ENCODE measurements at regions not wholly inside any gene's neighbourhood (a gene's known extent, or its start where the extent isn't known, plus 50 kb on each side); places are given as distances from the start of the nearest gene placed in this dataset.
"Not testable (repeated sequence)": the region's sequence is repeated elsewhere in the genome, so short reads cannot be mapped to it uniquely, and the experiment has no call there.

- Histone ChIP-seq H3K9me1 (replicated peaks; ENCODE audit: control insufficient read depth, extremely low read depth, insufficient read depth, low read length) (no peaks in the 10 kb centered on the region), H2AFZ (ENCODE audit: low read depth, low read length) (no peak overlapping the region), H3K4me2 (ENCODE audit: insufficient read depth, low read length) (no peak overlapping the region), H3K4me1 (ENCODE audit: control insufficient read depth, extremely low read depth, insufficient read depth, low read length) (no peaks in the 10 kb centered on the region), H3K27ac (ENCODE audit: insufficient read depth, low read depth, low read length) (no peak overlapping the region), H3K36me3 (ENCODE audit: control insufficient read depth in 2 of 2, extremely low read depth in 1 of 2, insufficient read depth in 2 of 2, low read length in 2 of 2) (no peaks in the 10 kb centered on the region), H3K9ac (replicated peaks; ENCODE audit: extremely low read depth, insufficient read depth, low read length) (no peak overlapping the region), H3K4me3 (replicated peaks in 1 of 3; ENCODE audit: insufficient read depth in 1 of 3, low read depth in 1 of 3, low read length in 3 of 3) (no peak overlapping the region), H4K20me1 (replicated peaks; ENCODE audit: control insufficient read depth, extremely low read depth, insufficient read depth, low read length) (no peaks in the 10 kb centered on the region), H3K9me3 (replicated peaks; ENCODE audit: control insufficient read depth, insufficient read depth, low read length) (no peaks in the 10 kb centered on the region), H3K79me2 (ENCODE audit: control insufficient read depth, insufficient read depth, low read length) (no peaks in the 10 kb centered on the region), H3K27me3 (ENCODE audit: control insufficient read depth in 2 of 2, insufficient read depth in 2 of 2, low read length in 2 of 2) (no peaks in the 10 kb centered on the region)
- no TSS peak for BruUV-seq (replicated peaks)
- no peak for DNase-seq (ENCODE audit: low read depth, low spot score)
- dilution Hi-C loops (cut with MboI; ENCODE audit: extremely low pct_ligation_motif_present, low sequenced_read_pairs) (no loop called here), intact Hi-C loops (cut with micrococcal nuclease) (no loop called here)
- ChIA-PET POLR2A (no interaction called here), CTCF (no interaction called here)
- FAIRE-seq: no peak
- no peak for TF ChIP-seq MYC (IDR thresholded peaks at IDR 0.05; ENCODE audit: low read depth, low read length)
- TF ChIP-seq POLR2A (IDR thresholded peaks at IDR 0.05; ENCODE audit: low read depth, low read length): no peak
- TF ChIP-seq JUN (IDR thresholded peaks at IDR 0.05; ENCODE audit: borderline replicate concordance, insufficient read depth, insufficient read length, low read depth): no peak
- TF ChIP-seq, protein P1, sequence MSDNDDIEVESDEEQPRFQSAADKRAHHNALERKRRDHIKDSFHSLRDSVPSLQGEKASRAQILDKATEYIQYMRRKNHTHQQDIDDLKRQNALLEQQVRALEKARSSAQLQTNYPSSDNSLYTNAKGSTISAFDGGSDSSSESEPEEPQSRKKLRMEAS (IDR thresholded peaks at IDR 0.05; ENCODE audit: insufficient read depth, insufficient read length): no peak
- TF ChIP-seq GATA2 (IDR thresholded peaks at IDR 0.05; ENCODE audit: insufficient read depth, insufficient read length, low read depth, low read length): no peak
- no peak for TF ChIP-seq EZH2 (IDR thresholded peaks at IDR 0.05; ENCODE audit: borderline replicate concordance, low read depth, low read length, severe bottlenecking)
- TF ChIP-seq, protein P2, sequence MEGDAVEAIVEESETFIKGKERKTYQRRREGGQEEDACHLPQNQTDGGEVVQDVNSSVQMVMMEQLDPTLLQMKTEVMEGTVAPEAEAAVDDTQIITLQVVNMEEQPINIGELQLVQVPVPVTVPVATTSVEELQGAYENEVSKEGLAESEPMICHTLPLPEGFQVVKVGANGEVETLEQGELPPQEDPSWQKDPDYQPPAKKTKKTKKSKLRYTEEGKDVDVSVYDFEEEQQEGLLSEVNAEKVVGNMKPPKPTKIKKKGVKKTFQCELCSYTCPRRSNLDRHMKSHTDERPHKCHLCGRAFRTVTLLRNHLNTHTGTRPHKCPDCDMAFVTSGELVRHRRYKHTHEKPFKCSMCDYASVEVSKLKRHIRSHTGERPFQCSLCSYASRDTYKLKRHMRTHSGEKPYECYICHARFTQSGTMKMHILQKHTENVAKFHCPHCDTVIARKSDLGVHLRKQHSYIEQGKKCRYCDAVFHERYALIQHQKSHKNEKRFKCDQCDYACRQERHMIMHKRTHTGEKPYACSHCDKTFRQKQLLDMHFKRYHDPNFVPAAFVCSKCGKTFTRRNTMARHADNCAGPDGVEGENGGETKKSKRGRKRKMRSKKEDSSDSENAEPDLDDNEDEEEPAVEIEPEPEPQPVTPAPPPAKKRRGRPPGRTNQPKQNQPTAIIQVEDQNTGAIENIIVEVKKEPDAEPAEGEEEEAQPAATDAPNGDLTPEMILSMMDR (IDR thresholded peaks at IDR 0.05; ENCODE audit: extremely low read depth in 1 of 2, insufficient read depth in 1 of 2, low read depth in 1 of 2, low read length in 2 of 2): no peak
- TF ChIP-seq FOS (IDR thresholded peaks at IDR 0.05; ENCODE audit: borderline replicate concordance, insufficient read depth, low read length): no peak
- no peak for TF ChIP-seq POLR2AphosphoS5 (IDR thresholded peaks at IDR 0.05; ENCODE audit: insufficient read depth, low read depth, low read length)
Observed at GRCh38 chr17:70750983-70751382, 581.7 kb downstream of the KCNJ2 start.

DNA sequence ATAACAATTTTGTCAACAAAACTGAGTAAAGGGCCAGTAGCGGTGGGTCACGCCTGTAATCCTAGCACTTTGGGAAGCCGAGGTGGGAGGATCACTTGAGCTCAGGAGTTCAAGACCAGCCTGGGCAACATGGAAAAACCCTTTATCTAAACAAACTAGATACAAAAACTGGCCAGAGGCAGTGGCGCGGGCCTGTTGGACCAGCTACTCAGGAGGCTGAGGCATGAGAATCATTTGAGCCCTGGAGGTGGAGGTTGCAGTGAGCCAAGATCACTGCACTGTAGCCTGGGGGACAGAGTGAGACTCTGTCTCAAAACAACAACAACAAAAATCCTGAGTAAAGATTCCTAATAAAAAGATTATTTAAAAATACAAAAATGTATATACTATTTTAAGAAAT lies 583.1 kb downstream of the KCNJ2 start:
- H3K4me1 ChIP-seq (ENCODE audit: control insufficient read depth, extremely low read depth, insufficient read depth, low read length); intact Hi-C loops (cut with micrococcal nuclease); H3K9me3 ChIP-seq (replicated peaks; ENCODE audit: control insufficient read depth, insufficient read depth, low read length); H3K36me3 ChIP-seq (ENCODE audit: control insufficient read depth in 2 of 2, extremely low read depth in 1 of 2, insufficient read depth in 2 of 2, low read length in 2 of 2); FAIRE-seq; H3K4me2 ChIP-seq (ENCODE audit: insufficient read depth, low read length); H2AFZ ChIP-seq (ENCODE audit: low read depth, low read length); H3K27ac ChIP-seq (ENCODE audit: insufficient read depth, low read depth, low read length); CTCF ChIA-PET; H4K20me1 ChIP-seq (replicated peaks; ENCODE audit: control insufficient read depth, extremely low read depth, insufficient read depth, low read length); H3K27me3 ChIP-seq (ENCODE audit: control insufficient read depth in 2 of 2, insufficient read depth in 2 of 2, low read length in 2 of 2); DNase-seq (ENCODE audit: low read depth, low spot score); H3K9ac ChIP-seq (replicated peaks; ENCODE audit: extremely low read depth, insufficient read depth, low read length); BruUV-seq (replicated peaks); POLR2A ChIA-PET; H3K9me1 ChIP-seq (replicated peaks; ENCODE audit: control insufficient read depth, extremely low read depth, insufficient read depth, low read length); dilution Hi-C loops (cut with MboI; ENCODE audit: extremely low pct_ligation_motif_present, low sequenced_read_pairs); H3K4me3 ChIP-seq (replicated peaks in 1 of 3; ENCODE audit: insufficient read depth in 1 of 3, low read depth in 1 of 3, low read length in 3 of 3); H3K79me2 ChIP-seq (ENCODE audit: control insufficient read depth, insufficient read depth, low read length): not testable (repeated sequence)

All from endothelial cell of umbilical vein (primary cell).